Keratinocyte (primary cell): ENCODE measurements at regions not wholly inside any gene's neighbourhood (a gene's known extent, or its start where the extent isn't known, plus 50 kb on each side); places are given as distances from the start of the nearest gene placed in this dataset.

ENCODE experiments used
- CTCF ChIP-seq, 3 experiments: IDR thresholded peaks in 1 of 3; conservative IDR thresholded peaks in 1 of 3; optimal IDR thresholded peaks in 1 of 3; 2 replicates in 2 of 3; 3 replicates in 1 of 3; pipeline versions ENCODE3 to v1.5.1; 2011; ENCODE audit warnings: low read length in 3 of 3, mild to moderate bottlenecking in 3 of 3, moderate library complexity in 2 of 3, control low read depth in 1 of 3, inconsistent platforms in 1 of 3; ENCODE audit not compliant: insufficient read depth in 2 of 3; ENCODE audit errors: extremely low read depth in 1 of 3
- EZH2 ChIP-seq: IDR thresholded peaks from one replicate; pipeline ENCODE4 v1.6.1; 2012; ENCODE audit warnings: inconsistent platforms, mild to moderate bottlenecking, low read length, moderate library complexity

DNA sequence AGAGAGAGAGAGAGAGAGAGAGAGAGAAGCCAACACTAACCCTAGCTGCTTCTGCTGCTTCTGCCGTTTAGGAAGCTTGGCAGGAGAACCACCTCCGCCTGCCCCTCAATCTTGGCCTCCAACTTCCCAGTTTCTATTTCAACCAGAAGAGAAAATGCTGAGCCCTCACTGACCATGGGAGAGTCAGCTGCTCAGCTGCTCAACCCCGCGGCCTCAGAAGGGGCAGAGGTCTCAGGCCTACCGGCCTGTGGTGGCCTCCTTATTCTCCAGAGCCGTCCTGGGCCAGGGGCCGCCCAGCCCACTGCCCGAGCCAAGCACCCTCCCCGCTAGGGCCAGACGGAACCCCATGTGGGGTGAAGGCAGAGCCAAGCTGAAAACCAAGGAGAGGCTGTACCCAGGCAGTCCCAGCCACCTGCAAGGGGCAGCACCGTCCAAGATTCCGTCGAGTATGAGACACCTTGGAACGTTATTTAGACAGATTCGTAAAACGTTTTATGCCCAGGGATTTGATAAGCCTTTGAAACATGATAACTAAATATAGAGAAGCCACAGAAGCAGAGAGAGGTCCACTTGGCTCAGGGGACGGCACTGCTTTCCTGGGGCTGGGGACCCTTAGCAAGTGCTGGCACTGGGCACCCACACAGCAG is 116.6 kb downstream of the DLL1 start:
- TF ChIP-seq EZH2 = no peak
- TF ChIP-seq CTCF (optimal IDR thresholded peaks at IDR 0.05 in 1 of 3, IDR thresholded peaks at IDR 0.05 in 1 of 3, conservative IDR thresholded peaks at IDR 0.05 in 1 of 3; ENCODE audit: extremely low read depth in 1 of 3, insufficient read depth in 2 of 3, low read length in 3 of 3) = no peak
